ENCODE measurements at regions not wholly inside any gene's neighbourhood (a gene's known extent, or its start where the extent isn't known, plus 50 kb on each side); places are given as distances from the start of the nearest gene placed in this dataset.

DNA sequence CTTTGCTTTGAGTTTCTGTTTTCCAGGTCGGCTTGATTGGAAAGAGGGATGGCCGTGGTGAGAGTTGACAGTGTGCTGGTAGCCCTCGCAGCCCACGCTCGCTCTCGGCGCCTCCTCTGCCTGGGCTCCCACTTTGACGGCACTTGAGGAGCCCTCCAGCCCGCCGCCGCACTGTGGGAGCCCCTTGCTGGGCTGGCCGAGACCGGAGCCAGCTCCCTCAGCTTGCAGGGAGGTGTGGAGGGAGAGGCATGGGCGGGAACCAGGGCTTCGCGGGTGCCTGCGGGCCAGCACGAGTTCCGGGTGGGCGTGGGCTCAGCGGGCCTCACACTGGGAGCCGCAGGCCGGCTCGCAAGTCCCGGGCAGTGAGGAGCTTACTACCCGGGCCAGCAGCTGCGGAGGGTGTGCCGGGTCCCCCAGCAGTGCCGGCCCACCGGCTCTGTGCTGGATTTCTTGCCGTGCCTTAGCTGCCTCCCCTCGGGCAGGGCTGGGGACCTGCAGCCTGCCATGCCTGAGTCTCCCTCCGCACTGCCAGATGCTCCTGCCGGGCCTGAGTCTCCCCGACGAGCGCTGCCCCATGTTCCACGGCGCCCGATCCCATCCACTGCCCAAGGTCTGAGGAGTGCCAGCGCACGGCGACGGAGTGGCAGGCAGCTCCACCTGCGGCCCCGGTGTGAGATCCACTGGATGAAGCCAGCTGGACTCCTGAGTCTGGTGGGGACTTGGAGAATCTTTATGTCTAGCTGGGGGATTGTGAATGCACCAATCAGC lies 166.4 kb upstream of the FAT1 start:
- TF ChIP-seq POLR2AphosphoS5 (IDR thresholded peaks at IDR 0.05): no peak
- TF ChIP-seq, protein P1, sequence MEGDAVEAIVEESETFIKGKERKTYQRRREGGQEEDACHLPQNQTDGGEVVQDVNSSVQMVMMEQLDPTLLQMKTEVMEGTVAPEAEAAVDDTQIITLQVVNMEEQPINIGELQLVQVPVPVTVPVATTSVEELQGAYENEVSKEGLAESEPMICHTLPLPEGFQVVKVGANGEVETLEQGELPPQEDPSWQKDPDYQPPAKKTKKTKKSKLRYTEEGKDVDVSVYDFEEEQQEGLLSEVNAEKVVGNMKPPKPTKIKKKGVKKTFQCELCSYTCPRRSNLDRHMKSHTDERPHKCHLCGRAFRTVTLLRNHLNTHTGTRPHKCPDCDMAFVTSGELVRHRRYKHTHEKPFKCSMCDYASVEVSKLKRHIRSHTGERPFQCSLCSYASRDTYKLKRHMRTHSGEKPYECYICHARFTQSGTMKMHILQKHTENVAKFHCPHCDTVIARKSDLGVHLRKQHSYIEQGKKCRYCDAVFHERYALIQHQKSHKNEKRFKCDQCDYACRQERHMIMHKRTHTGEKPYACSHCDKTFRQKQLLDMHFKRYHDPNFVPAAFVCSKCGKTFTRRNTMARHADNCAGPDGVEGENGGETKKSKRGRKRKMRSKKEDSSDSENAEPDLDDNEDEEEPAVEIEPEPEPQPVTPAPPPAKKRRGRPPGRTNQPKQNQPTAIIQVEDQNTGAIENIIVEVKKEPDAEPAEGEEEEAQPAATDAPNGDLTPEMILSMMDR (IDR thresholded peaks at IDR 0.05): no peak

Data from gastroesophageal sphincter (tissue), 3 donors.